ENCODE measurements at regions not wholly inside any gene's neighbourhood (a gene's known extent, or its start where the extent isn't known, plus 50 kb on each side); places are given as distances from the start of the nearest gene placed in this dataset.

- intact Hi-C loops (cut with DNase I; ENCODE audit: low total_unique reads), result no loop called here
- DNase-seq, result no peak
Measured at GRCh38 chr22:48993655-48994054, 834.0 kb downstream of the BRD1 start.

GRCh38 chr22:48984639-48985038 is 843.0 kb downstream of the BRD1 start:
- Histone ChIP-seq H3K4me3 (no peak overlapping the region), H3K27ac (no peak overlapping the region), H3K4me1 (no peaks in the 10 kb centered on the region), H3K36me3 (no peaks in the 10 kb centered on the region), H3K9me3 (no peaks in the 10 kb centered on the region), H3K27me3 (replicated peaks in 1 of 7) (peaks cover 0 to 25% (median 0%) of the 10 kb centered on the region in 7 donors)
- no peak for DNase-seq
- no peak for TF ChIP-seq CTCF (IDR thresholded peaks at IDR 0.05 in 8 of 11, conservative IDR thresholded peaks at IDR 0.05 in 3 of 11)
- TF ChIP-seq POLR2AphosphoS5 (IDR thresholded peaks at IDR 0.05), result no peak
- TF ChIP-seq POLR2A (IDR thresholded peaks at IDR 0.05), result no peak
- 78 to 87% (median 82%) methylated on average over 14 of the region's 14 CpGs for WGBS, 5 donors
- intact Hi-C loops (cut with DNase I; ENCODE audit: low total_unique reads), result no loop called here

More at GRCh38 chr22:48993655-48994054, 834.0 kb downstream of the BRD1 start:
- 72 to 85% (median 77%) methylated on average over 5 of the region's 5 CpGs for WGBS, 5 donors
- Histone ChIP-seq H3K27ac (no peak overlapping the region), H3K9me3 (no peaks in the 10 kb centered on the region), H3K4me3 (no peak overlapping the region), H3K4me1 (no peaks in the 10 kb centered on the region), H3K36me3 (no peaks in the 10 kb centered on the region), H3K27me3 (replicated peaks in 1 of 7) (peaks cover 0 to 4% (median 0%) of the 10 kb centered on the region in 7 donors)
- no peak for TF ChIP-seq POLR2A (IDR thresholded peaks at IDR 0.05)
- no peak for TF ChIP-seq POLR2AphosphoS5 (IDR thresholded peaks at IDR 0.05)
- no peak for TF ChIP-seq CTCF (IDR thresholded peaks at IDR 0.05 in 8 of 11, conservative IDR thresholded peaks at IDR 0.05 in 3 of 11)

- no peaks in the 10 kb centered on the region for H3K4me1 ChIP-seq
- no peaks in the 10 kb centered on the region for H3K36me3 ChIP-seq
- no peak overlapping the region for H3K27ac ChIP-seq
- 85 to 92% (median 90%) methylated on average over 7 to 10 of the region's 10 CpGs for WGBS, 5 donors
- no peak overlapping the region for H3K4me3 ChIP-seq
- H3K27me3 ChIP-seq (replicated peaks in 1 of 7), result peaks cover 0 to 41% (median 0%) of the 10 kb centered on the region in 7 donors
- intact Hi-C loops (cut with DNase I; ENCODE audit: low total_unique reads), result no loop called here
- peaks cover 0 to 7% (median 0%) of the 10 kb centered on the region in 8 donors for H3K9me3 ChIP-seq
- DNase-seq, result no peak
- TF ChIP-seq POLR2A (IDR thresholded peaks at IDR 0.05) (no peak), CTCF (IDR thresholded peaks at IDR 0.05 in 8 of 11, conservative IDR thresholded peaks at IDR 0.05 in 3 of 11) (no peak)
Measured at GRCh38 chr22:48982321-48982905, 845.3 kb downstream of the BRD1 start.

GRCh38 chr22:48981371-48982061 is 846.2 kb downstream of the BRD1 start:
- Histone ChIP-seq H3K4me1 (no peaks in the 10 kb centered on the region), H3K4me3 (no peak overlapping the region), H3K36me3 (no peaks in the 10 kb centered on the region), H3K27ac (no peak overlapping the region), H3K27me3 (replicated peaks in 1 of 7) (peaks cover 0 to 50% (median 0%) of the 10 kb centered on the region in 7 donors), H3K9me3 (peaks cover 0 to 7% (median 0%) of the 10 kb centered on the region in 8 donors)
- TF ChIP-seq POLR2AphosphoS5 (IDR thresholded peaks at IDR 0.05) (no peak), CTCF (IDR thresholded peaks at IDR 0.05 in 8 of 11, conservative IDR thresholded peaks at IDR 0.05 in 3 of 11) (no peak), POLR2A (IDR thresholded peaks at IDR 0.05) (no peak)
- intact Hi-C loops (cut with DNase I; ENCODE audit: low total_unique reads), result no loop called here
- no peak for DNase-seq
- WGBS, 5 donors, result 72 to 75% (median 73%) methylated on average over 20 of the region's 20 CpGs

Data from spleen (tissue), 11 donors.